DOHH2 (cell line): ENCODE measurements at regions not wholly inside any gene's neighbourhood (a gene's known extent, or its start where the extent isn't known, plus 50 kb on each side); places are given as distances from the start of the nearest gene placed in this dataset.
A peak's percentile ranks its signal among the peaks of the same experiment; 100 is the strongest.

ENCODE experiments used
- H3F3A ChIP-seq: fragments of 200-600 bp; sonication (generic), shearing (Covaris generic); 2 replicates; pipeline ENCODE4 v1.6.0; 2016; ENCODE audit warnings: antibody characterized with exemption, mild to moderate bottlenecking; ENCODE audit not compliant: control insufficient read depth, insufficient read depth
- H3K27ac ChIP-seq: fragments of 200-600 bp; sonication (generic); 2 replicates; pipeline ENCODE4 v1.5.1; 2014; ENCODE audit warnings: low read depth, mild to moderate bottlenecking, low read length, moderate library complexity
- H3K27me3 ChIP-seq: fragments of 200-600 bp; sonication (generic); 2 replicates; pipeline ENCODE4 v1.6.1; 2014; ENCODE audit warnings: mild to moderate bottlenecking, low read length, mixed read lengths; ENCODE audit not compliant: control insufficient read depth
- H3K36me3 ChIP-seq: fragments of 200-600 bp; sonication (generic); 2 replicates; pipeline ENCODE4 v1.6.1; 2014; ENCODE audit warnings: mild to moderate bottlenecking, low read length, moderate library complexity, mixed read lengths; ENCODE audit not compliant: control insufficient read depth
- H3K4me1 ChIP-seq: fragments of 200-600 bp; sonication (generic); 2 replicates; pipeline ENCODE4 v1.6.1; 2014; ENCODE audit warnings: mild to moderate bottlenecking, low read length, mixed read lengths; ENCODE audit not compliant: control insufficient read depth
- H3K4me2 ChIP-seq: fragments of 200-600 bp; sonication (generic); 2 replicates; pipeline ENCODE4 v1.6.0; 2014; ENCODE audit warnings: mild to moderate bottlenecking, low read length, moderate library complexity
- H3K4me3 ChIP-seq: fragments of 200-600 bp; sonication (generic); 2 replicates; pipeline ENCODE4 v1.5.1; 2014; ENCODE audit warnings: mild to moderate bottlenecking, low read length, mixed read lengths
- H3K79me2 ChIP-seq: fragments of 200-600 bp; sonication (generic); 2 replicates; pipeline ENCODE4 v1.6.1; 2014; ENCODE audit warnings: mild to moderate bottlenecking, low read length, mixed read lengths; ENCODE audit not compliant: control insufficient read depth
- H3K9me2 ChIP-seq: fragments of 200-600 bp; sonication (generic); replicated peaks from 2 replicates; pipeline ENCODE4 v1.6.1; 2014; ENCODE audit warnings: mild to moderate bottlenecking, low read length, mixed read lengths; ENCODE audit not compliant: control insufficient read depth
- H3K9me3 ChIP-seq: fragments of 200-600 bp; sonication (generic); 2 replicates; pipeline ENCODE4 v1.6.1; 2014; ENCODE audit warnings: antibody characterized with exemption, low read length, mixed read lengths; ENCODE audit not compliant: control insufficient read depth, insufficient read depth
- H4K20me1 ChIP-seq: fragments of 200-600 bp; sonication (generic); 2 replicates; pipeline ENCODE4 v1.6.0; 2014; ENCODE audit warnings: low read depth, mild to moderate bottlenecking, antibody characterized with exemption, low read length, moderate library complexity; ENCODE audit not compliant: control insufficient read depth, insufficient read depth
- CTCF ChIP-seq: fragments of 200-600 bp; sonication (generic); IDR thresholded peaks from one replicate; pipeline ENCODE4 v1.5.1; 2014; ENCODE audit warnings: antibody characterized with exemption, mild to moderate bottlenecking, low read depth, low read length; ENCODE audit not compliant: poor library complexity, severe bottlenecking
- EZH2phosphoT487 ChIP-seq: fragments of 200-600 bp; sonication (generic); IDR thresholded peaks from 2 replicates; pipeline ENCODE4 v1.6.1; 2017; ENCODE audit warnings: borderline replicate concordance, mild to moderate bottlenecking, antibody characterized with exemption, low read length, moderate library complexity, mixed read lengths

- H3K27me3 ChIP-seq = no peaks in the 10 kb centered on the region
- no peaks in the 10 kb centered on the region for H3K9me2 ChIP-seq
- TF ChIP-seq EZH2phosphoT487 (no peak), CTCF (no peak)
- peak overlapping the region; percentile 44 for H3K4me2 ChIP-seq
- H3K79me2 ChIP-seq = no peaks in the 10 kb centered on the region
- no peaks in the 10 kb centered on the region; the same call in 1 of the 2 replicates for H3K36me3 ChIP-seq
- peak overlapping the region; percentile 31 for H3K4me3 ChIP-seq
- no peaks in the 10 kb centered on the region for H3F3A ChIP-seq
- H3K27ac ChIP-seq = peak overlapping the region; percentile 33
- peaks cover 15% of the 10 kb centered on the region; the same call in 1 of the 2 replicates for H3K9me3 ChIP-seq
- peaks cover 22% of the 10 kb centered on the region for H3K4me1 ChIP-seq
- no peaks in the 10 kb centered on the region for H4K20me1 ChIP-seq
These were observed 1724.5 kb downstream of the C4orf33 start for GRCh38 chr4:130820448-130820847.

- Histone ChIP-seq H3K36me3 (no peaks in the 10 kb centered on the region), H3K4me2 (no peak overlapping the region), H3F3A (no peaks in the 10 kb centered on the region), H3K27me3 (no peaks in the 10 kb centered on the region), H3K4me3 (no peak overlapping the region), H3K4me1 (peaks cover 8% of the 10 kb centered on the region), H3K9me3 (no peaks in the 10 kb centered on the region), H3K9me2 (no peaks in the 10 kb centered on the region), H3K27ac (no peak overlapping the region), H3K79me2 (no peaks in the 10 kb centered on the region), H4K20me1 (no peaks in the 10 kb centered on the region)
- TF ChIP-seq CTCF = no peak
- no peak for TF ChIP-seq EZH2phosphoT487
These were observed 1729.3 kb downstream of the C4orf33 start for GRCh38 chr4:130825284-130825683.

- Histone ChIP-seq H3K27me3 (no peaks in the 10 kb centered on the region), H3K9me3 (no peaks in the 10 kb centered on the region), H3F3A (no peaks in the 10 kb centered on the region), H3K36me3 (no peaks in the 10 kb centered on the region), H3K4me1 (no peaks in the 10 kb centered on the region), H3K4me3 (no peak overlapping the region), H3K4me2 (no peak overlapping the region), H3K79me2 (no peaks in the 10 kb centered on the region), H4K20me1 (no peaks in the 10 kb centered on the region), H3K9me2 (no peaks in the 10 kb centered on the region), H3K27ac (no peak overlapping the region)
- TF ChIP-seq EZH2phosphoT487 (no peak), CTCF (no peak)
These were observed 1754.1 kb downstream of the C4orf33 start for GRCh38 chr4:130850019-130850524.
